ENCODE measurements at regions not wholly inside any gene's neighbourhood (a gene's known extent, or its start where the extent isn't known, plus 50 kb on each side); places are given as distances from the start of the nearest gene placed in this dataset.

GRCh38 chr2:116819355-116819754 lies 995.1 kb upstream of the DDX18 start:
- TF ChIP-seq CTCF (IDR thresholded peaks at IDR 0.05) (no peak), POLR2A (IDR thresholded peaks at IDR 0.05) (no peak)

All from lower leg skin (tissue), 3 donors.